HepG2 (cell line): ENCODE measurements at regions not wholly inside any gene's neighbourhood (a gene's known extent, or its start where the extent isn't known, plus 50 kb on each side); places are given as distances from the start of the nearest gene placed in this dataset.

Source experiments
- ATAC-seq: fragments of 200-7000 bp; cut with Tn5 transposase; 3 replicates; pipeline ENCODE4 v1.9.1; 2020; ENCODE audit warnings: mild to moderate bottlenecking, moderate library complexity
- BruUV-seq: library from RNA; stranded (reverse); fragments of 400-500 nt; replicated peaks from 2 replicates; lab custom pipeline; 2021; lab: Mats Ljungman, UMichigan
- CTCF ChIA-PET: fragments of 300-600 bp; formaldehyde crosslinking; extraction: SDS; loops from one replicate; lab custom pipeline; 2021; ENCODE audit warnings: low total read pairs, inconsistent platforms, low intra/inter-chr PET ratio; lab: Yijun Ruan, JAX
- POLR2A ChIA-PET: fragments of 350-600 bp; sonication (Branson Sonifier 250); formaldehyde crosslinking; loops from one replicate; lab custom pipeline; 2020; ENCODE audit warnings: antibody characterized with exemption, inconsistent platforms; lab: Yijun Ruan, JAX
- DNase-seq: peaks from one replicate; pipeline ENCODE4 v3.0.0-alpha.2; 2015; ENCODE audit warnings: low spot score
- FAIRE-seq: peaks from 3 replicates; lab custom pipeline; 2011; peaks lifted over from hg19 to GRCh38; lab: Jason Lieb, UNC
- H2AFZ ChIP-seq: one replicate; pipeline ENCODE4 v1.6.1; 2011; ENCODE audit warnings: low read length, inconsistent platforms
- H3K27ac ChIP-seq: fragments of 300-600 bp; 3 replicates; pipeline ENCODE4 v1.8.0; 2011; ENCODE audit warnings: mixed run types, mild to moderate bottlenecking, mixed read lengths, low read length, inconsistent platforms; ENCODE audit not compliant: insufficient read depth; ENCODE audit errors: extremely low read length
- H3K27me3 ChIP-seq, 2 experiments: fragments of 200-600 bp in 1 of 2; 2 replicates in 1 of 2; 3 replicates in 1 of 2; pipeline versions ENCODE4 v1.6.0 to v1.8.0; 2011; ENCODE audit warnings: low read length in 2 of 2, mild to moderate bottlenecking in 2 of 2, moderate library complexity in 2 of 2, inconsistent platforms in 1 of 2; ENCODE audit not compliant: insufficient read depth in 2 of 2, control insufficient read depth in 1 of 2
- H3K36me3 ChIP-seq, 2 experiments: fragments of 200-600 bp in 1 of 2; replicated peaks in 1 of 2; 2 replicates in 1 of 2; 3 replicates in 1 of 2; pipeline versions ENCODE4 v1.5.1 to v1.8.0; 2011; ENCODE audit warnings: low read length in 2 of 2, inconsistent platforms in 1 of 2; ENCODE audit not compliant: insufficient read depth in 2 of 2, control insufficient read depth in 1 of 2
- H3K4me1 ChIP-seq: 2 replicates; pipeline ENCODE4 v1.5.1; 2012; ENCODE audit warnings: low read length, inconsistent platforms; ENCODE audit not compliant: insufficient read depth
- H3K4me2 ChIP-seq: 2 replicates; pipeline ENCODE4 v1.6.0; 2011; ENCODE audit warnings: low read depth, low read length, inconsistent platforms
- H3K4me3 ChIP-seq, 3 experiments: fragments of 200-600 bp in 1 of 3; sonication (generic), shearing (Covaris generic) in 1 of 3; replicated peaks in 1 of 3; 2 replicates each; pipeline ENCODE4 v1.5.1; 2011 to 2016; ENCODE audit warnings: low read length in 3 of 3, inconsistent platforms in 2 of 3, low read depth in 2 of 3, mild to moderate bottlenecking in 2 of 3, control low read depth in 1 of 3, mixed read lengths in 1 of 3; ENCODE audit not compliant: insufficient read depth in 1 of 3
- H3K79me2 ChIP-seq: one replicate; pipeline ENCODE4 v1.6.1; 2011; ENCODE audit warnings: low read length, inconsistent platforms; ENCODE audit not compliant: insufficient read depth
- H3K9ac ChIP-seq: 2 replicates; pipeline ENCODE4 v1.6.0; 2011; ENCODE audit warnings: mild to moderate bottlenecking, low read depth, low read length, inconsistent platforms; ENCODE audit not compliant: insufficient read depth
- H3K9me3 ChIP-seq: 2 replicates; pipeline ENCODE4 v1.5.1; 2012; ENCODE audit warnings: mild to moderate bottlenecking, low read length
- H4K20me1 ChIP-seq: 2 replicates; pipeline ENCODE4 v1.6.0; 2011; ENCODE audit warnings: inconsistent platforms, mild to moderate bottlenecking, low read length, moderate library complexity; ENCODE audit not compliant: insufficient read depth
- GPBP1L1 ChIP-seq: sonication (generic); formaldehyde crosslinking; IDR thresholded peaks from 2 replicates; pipeline ENCODE4 v1.5.0; 2020; ENCODE audit warnings: mild to moderate bottlenecking, missing genetic modification reagents
- GTF3A ChIP-seq: sonication (generic); formaldehyde crosslinking; conservative IDR thresholded peaks from 2 replicates; pipeline ENCODE4 v1.4.0; 2020; ENCODE audit warnings: mild to moderate bottlenecking, missing genetic modification reagents
- HOXA5 ChIP-seq: sonication (generic); formaldehyde crosslinking; IDR thresholded peaks from 2 replicates; pipeline ENCODE4 v1.4.0; 2020; ENCODE audit warnings: missing genetic modification reagents
- MLLT10 ChIP-seq: sonication (generic); formaldehyde crosslinking; IDR thresholded peaks from 2 replicates; pipeline ENCODE4 v1.4.0; 2020; ENCODE audit warnings: missing genetic modification reagents
- NBN ChIP-seq: fragments of 450-650 bp; conservative IDR thresholded peaks from 2 replicates; pipeline ENCODE4 v1.6.1; 2017
- PHF8 ChIP-seq: sonication (generic); formaldehyde crosslinking; IDR thresholded peaks from 2 replicates; pipeline ENCODE4 v1.5.0; 2020; ENCODE audit warnings: missing genetic modification reagents
- RNF2 ChIP-seq: fragments of 450-650 bp; conservative IDR thresholded peaks from 2 replicates; pipeline ENCODE4 v1.6.1; 2016; ENCODE audit warnings: low read depth
- TBP ChIP-seq: sonication (generic); formaldehyde crosslinking; IDR thresholded peaks from 2 replicates; pipeline ENCODE4 v1.5.0; 2020; ENCODE audit warnings: missing genetic modification reagents
- TP53 ChIP-seq: sonication (generic); formaldehyde crosslinking; conservative IDR thresholded peaks from 2 replicates; pipeline ENCODE4 v1.4.0; 2020; ENCODE audit warnings: missing genetic modification reagents
- ZNF646 ChIP-seq: sonication (generic); formaldehyde crosslinking; IDR thresholded peaks from 2 replicates; pipeline ENCODE4 v1.9.0; 2021; ENCODE audit warnings: mild to moderate bottlenecking, missing genetic modification reagents
- ZNF652 ChIP-seq: IDR thresholded peaks from 2 replicates; pipeline ENCODE4 v1.6.1; 2016; ENCODE audit warnings: low read depth, borderline replicate concordance
- ZNF687 ChIP-seq: sonication (generic); formaldehyde crosslinking; IDR thresholded peaks from 2 replicates; pipeline ENCODE4 v1.5.1; 2020; ENCODE audit warnings: mild to moderate bottlenecking, missing genetic modification reagents, moderate library complexity
- ZSCAN29 ChIP-seq: sonication (generic); formaldehyde crosslinking; conservative IDR thresholded peaks from 2 replicates; pipeline ENCODE4 v1.4.0; 2020; ENCODE audit warnings: mild to moderate bottlenecking, missing genetic modification reagents
- ZSCAN31 ChIP-seq: sonication (generic); formaldehyde crosslinking; IDR thresholded peaks from 2 replicates; pipeline ENCODE4 v1.5.0; 2020; ENCODE audit warnings: low read depth, mild to moderate bottlenecking, missing genetic modification reagents
- WGBS: methylation state at CpG from one replicate; pipeline ENCODE4 v1.1.6; 2017; ENCODE audit warnings: low lambda C conversion rate; 5-methylcytosine and 5-hydroxymethylcytosine counted together
- in situ Hi-C: cut with HindIII; loops from 2 replicates; pipeline ENCODE4 v1.10.0; 2017; ENCODE audit warnings: low pct_unique_long_range_greater_than_20kb; ENCODE audit not compliant: extremely low pct_ligation_motif_present
- intact Hi-C: fragments of 100-400 bp; cut with micrococcal nuclease; formaldehyde crosslinking; loops from one replicate; pipeline ENCODE4 v1.10.0; 2022; ENCODE audit not compliant: unreplicated experiment

GRCh38 chr2:172249986-172250385, 147.3 kb upstream of the DLX2 start (continued):
- TF ChIP-seq ZNF687 (CRISPR knock-in tag) = no peak
- TF ChIP-seq GPBP1L1 (CRISPR knock-in tag) = no peak

GRCh38 chr2:172251231-172251630, 148.5 kb upstream of the DLX2 start:
- peaks cover 52% of the 10 kb centered on the region for H3K4me1 ChIP-seq
- TF ChIP-seq MLLT10 (CRISPR knock-in tag) (no peak), ZNF646 (no peak), RNF2 (no peak), TP53 (no peak), NBN (no peak), TBP (no peak), ZNF652 (CRISPR knock-in tag) (no peak), ZSCAN29 (CRISPR knock-in tag) (no peak), ZSCAN31 (no peak), GTF3A (CRISPR knock-in tag) (no peak), PHF8 (CRISPR knock-in tag) (no peak), HOXA5 (CRISPR knock-in tag) (no peak)

More at GRCh38 chr2:172251231-172251630, 148.5 kb upstream of the DLX2 start:
- BruUV-seq = no TSS peak
- H3K27ac ChIP-seq = no peak overlapping the region
- H2AFZ ChIP-seq = no peak overlapping the region
- ChIA-PET CTCF (no interaction called here), POLR2A (no interaction called here)
- H3K4me3 ChIP-seq = no peak overlapping the region
- intact Hi-C loops = no loop called here
- WGBS = 49% methylated on average over 3 of the region's 3 CpGs
- H4K20me1 ChIP-seq = no peaks in the 10 kb centered on the region
- H3K27me3 ChIP-seq = peaks cover 0 to 9% of the 10 kb centered on the region in 2 experiments; a peak in 1 of 5 replicates
- DNase-seq = no peak
- H3K9ac ChIP-seq = no peak overlapping the region
- H3K9me3 ChIP-seq = no peaks in the 10 kb centered on the region
- no peaks in the 10 kb centered on the region for H3K79me2 ChIP-seq
- in situ Hi-C loops = no loop called here
- H3K4me2 ChIP-seq = no peak overlapping the region
- FAIRE-seq = no peak
- ATAC-seq = no peak
- no peaks in the 10 kb centered on the region for H3K36me3 ChIP-seq
